Activated naive CD4-positive, alpha-beta T cell treated with anti-CD3 and anti-CD28 coated beads, Interleukin-2, amount 50 U/mL, for 72 hours (primary cell): ENCODE measurements at regions not wholly inside any gene's neighbourhood (a gene's known extent, or its start where the extent isn't known, plus 50 kb on each side); places are given as distances from the start of the nearest gene placed in this dataset.
"Not testable (repeated sequence)": the region's sequence is repeated elsewhere in the genome, so short reads cannot be mapped to it uniquely, and the experiment has no call there.

Source experiments
- ATAC-seq, 2 donors: fragments of 150-1000 bp; cut with Tn5 transposase; 2 replicates each; pipeline ENCODE4 v1.10.0; 2021; ENCODE audit warnings: mild to moderate bottlenecking in 2 of 2, moderate library complexity in 2 of 2
- DNase-seq, 2 donors: peaks; one replicate each; pipeline ENCODE4 v3.0.0; 2021 to 2022; ENCODE audit warnings: low spot score in 2 of 2
- H3K27ac Mint-ChIP-seq, 2 donors: one replicate each; pipeline ENCODE4 v1.8.0; 2022; ENCODE audit warnings: mild to moderate bottlenecking in 2 of 2, mixed read lengths in 2 of 2
- H3K36me3 Mint-ChIP-seq, 2 donors: one replicate each; pipeline ENCODE4 v1.8.0; 2022; ENCODE audit warnings: mixed read lengths in 2 of 2
- H3K9me3 Mint-ChIP-seq, 2 donors: one replicate each; pipeline ENCODE4 v1.8.0; 2022; ENCODE audit warnings: mixed read lengths in 2 of 2

DNA sequence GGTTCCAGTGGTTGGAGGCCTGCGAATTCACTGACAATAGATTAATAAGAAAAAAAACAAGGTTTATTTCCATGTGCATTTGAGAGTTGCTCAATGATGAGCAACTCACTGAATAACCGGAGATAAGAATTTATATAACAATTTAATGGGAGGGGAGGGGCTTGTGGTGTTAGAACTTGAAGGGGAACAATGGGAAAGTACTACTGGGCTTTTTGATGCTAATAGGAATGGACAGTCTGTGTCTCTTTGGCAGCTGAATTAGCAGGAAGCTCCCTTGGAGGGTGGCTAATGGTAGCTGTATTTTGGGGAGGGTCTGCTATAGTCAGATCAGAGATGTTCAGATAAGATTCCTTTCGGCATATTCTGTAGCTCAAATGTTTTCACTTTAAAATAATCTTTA is 62.4 kb upstream of the GMDS start:
- Mint-ChIP-seq H3K27ac (no peak overlapping the region), H3K36me3 (peaks cover 0 to 4% of the 10 kb centered on the region in 2 donors), H3K9me3 (peaks cover 5 to 6% of the 10 kb centered on the region in 2 donors)
- ATAC-seq (no peak), DNase-seq (no peak)

DNA sequence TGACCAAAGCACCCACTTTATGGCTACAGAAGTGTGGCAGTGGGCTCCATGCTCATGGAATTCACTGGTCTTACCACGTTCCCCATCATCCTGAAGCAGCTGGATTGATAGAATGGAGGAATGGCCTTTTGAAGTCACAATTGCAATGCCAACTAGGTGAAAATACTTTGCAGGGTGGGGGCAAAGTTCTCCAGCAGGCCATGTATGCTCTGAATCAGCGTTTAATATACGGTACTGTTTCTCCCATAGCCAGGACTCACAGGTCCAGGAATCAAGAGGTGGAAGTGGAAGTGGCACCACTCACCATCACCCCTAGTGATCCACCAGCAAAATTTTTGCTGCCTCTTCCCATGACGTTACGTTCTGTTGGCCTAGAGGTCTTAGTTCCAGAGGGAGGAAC is 60.5 kb upstream of the GMDS start:
- DNase-seq (no peak), ATAC-seq (no peak)
- no peak overlapping the region for H3K27ac Mint-ChIP-seq
- peaks cover 6 to 13% of the 10 kb centered on the region in 2 donors for H3K36me3 Mint-ChIP-seq
- peaks cover 11 to 19% of the 10 kb centered on the region in 2 donors for H3K9me3 Mint-ChIP-seq

DNA sequence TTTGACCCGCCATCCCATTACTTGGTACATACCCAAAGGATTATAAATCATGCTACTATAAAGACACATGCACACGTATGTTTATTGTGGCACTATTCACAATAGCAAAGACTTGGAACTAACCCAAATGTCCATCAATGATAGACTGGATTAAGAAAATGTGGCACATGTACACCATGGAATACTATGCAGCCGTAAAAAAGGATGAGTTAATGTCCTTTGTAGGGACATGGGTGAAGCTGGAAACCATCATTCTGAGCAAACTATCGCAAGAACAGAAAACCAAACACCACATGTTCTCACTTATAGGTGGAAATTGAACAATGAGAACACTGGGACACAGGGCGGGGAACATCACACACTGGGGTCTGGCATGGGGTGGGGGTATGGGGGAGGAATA is 57.1 kb upstream of the GMDS start:
- not testable (repeated sequence) for ATAC-seq, DNase-seq, H3K27ac Mint-ChIP-seq
- peaks cover 32 to 37% of the 10 kb centered on the region in 2 donors for H3K9me3 Mint-ChIP-seq
- peaks cover 32 to 41% of the 10 kb centered on the region in 2 donors for H3K36me3 Mint-ChIP-seq

DNA sequence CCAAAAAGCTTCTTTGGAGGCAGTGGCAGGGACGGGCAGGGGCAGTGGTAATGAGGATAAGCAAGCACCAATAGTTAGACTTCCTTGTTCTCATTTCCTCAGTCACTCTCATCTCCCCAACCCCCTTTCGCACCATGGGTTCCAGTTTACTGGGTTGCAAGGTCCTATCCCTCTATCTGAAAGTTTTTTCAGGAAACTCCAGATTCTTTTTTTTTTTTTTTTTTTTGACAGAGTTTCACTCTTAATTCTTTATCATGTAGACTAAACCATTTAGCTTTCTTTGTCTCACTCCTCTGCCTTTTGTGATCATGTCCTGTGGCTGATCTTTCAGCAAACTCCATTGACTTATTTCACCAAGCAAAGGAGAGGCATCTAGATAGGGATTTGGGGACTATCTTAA is 51.4 kb upstream of the GMDS start:
- no peak for DNase-seq
- no peak for ATAC-seq
- H3K36me3 Mint-ChIP-seq: peaks cover 43 to 65% of the 10 kb centered on the region in 2 donors
- no peak overlapping the region for H3K27ac Mint-ChIP-seq
- peaks cover 42 to 52% of the 10 kb centered on the region in 2 donors for H3K9me3 Mint-ChIP-seq
